Breast epithelium (tissue), 3 donors: ENCODE measurements at regions not wholly inside any gene's neighbourhood (a gene's known extent, or its start where the extent isn't known, plus 50 kb on each side); places are given as distances from the start of the nearest gene placed in this dataset.

Source experiments
- POLR2A ChIP-seq: fragments of 450-650 bp; IDR thresholded peaks from one replicate; pipeline ENCODE4 v1.6.1; 2016; ENCODE audit warnings: antibody characterized with exemption, mild to moderate bottlenecking, moderate library complexity
- TF ChIP-seq, protein P1 (sequence below), 3 donors: fragments of 450-650 bp; IDR thresholded peaks; one replicate each; pipeline ENCODE4 v1.5.1; 2016 to 2017; ENCODE audit warnings: antibody characterized with exemption in 3 of 3, mild to moderate bottlenecking in 3 of 3, moderate library complexity in 3 of 3

DNA sequence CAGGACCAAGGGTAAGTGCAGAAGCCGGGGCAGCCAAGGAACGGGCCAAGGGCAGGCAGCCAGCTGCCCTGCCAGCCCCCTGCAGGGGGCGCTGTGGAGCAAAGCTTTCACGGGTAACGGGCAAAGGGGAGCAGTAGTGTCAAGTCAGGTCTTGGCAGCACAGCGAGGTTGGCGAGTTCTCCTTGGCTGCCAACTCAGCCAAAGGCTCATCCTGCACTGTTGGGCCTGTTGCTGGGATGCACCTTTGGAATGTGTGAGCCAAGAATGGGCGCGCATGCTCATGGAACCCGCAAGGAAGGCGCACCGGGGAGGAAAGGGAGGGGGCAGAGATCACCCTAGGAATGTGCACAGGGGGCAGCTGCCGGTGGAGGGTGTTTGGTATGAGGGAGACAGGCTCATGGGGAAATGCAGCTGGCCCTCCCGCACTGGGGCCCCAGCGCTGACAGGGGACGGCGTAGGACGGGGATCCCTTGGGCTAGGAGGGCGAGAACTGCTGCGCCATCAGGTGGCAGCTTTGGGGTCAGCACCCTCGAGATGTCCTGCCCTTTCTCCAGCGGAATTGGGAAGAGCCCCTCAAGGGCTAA, 138.0 kb downstream of the ASCL4 start:
- TF ChIP-seq, protein P1, sequence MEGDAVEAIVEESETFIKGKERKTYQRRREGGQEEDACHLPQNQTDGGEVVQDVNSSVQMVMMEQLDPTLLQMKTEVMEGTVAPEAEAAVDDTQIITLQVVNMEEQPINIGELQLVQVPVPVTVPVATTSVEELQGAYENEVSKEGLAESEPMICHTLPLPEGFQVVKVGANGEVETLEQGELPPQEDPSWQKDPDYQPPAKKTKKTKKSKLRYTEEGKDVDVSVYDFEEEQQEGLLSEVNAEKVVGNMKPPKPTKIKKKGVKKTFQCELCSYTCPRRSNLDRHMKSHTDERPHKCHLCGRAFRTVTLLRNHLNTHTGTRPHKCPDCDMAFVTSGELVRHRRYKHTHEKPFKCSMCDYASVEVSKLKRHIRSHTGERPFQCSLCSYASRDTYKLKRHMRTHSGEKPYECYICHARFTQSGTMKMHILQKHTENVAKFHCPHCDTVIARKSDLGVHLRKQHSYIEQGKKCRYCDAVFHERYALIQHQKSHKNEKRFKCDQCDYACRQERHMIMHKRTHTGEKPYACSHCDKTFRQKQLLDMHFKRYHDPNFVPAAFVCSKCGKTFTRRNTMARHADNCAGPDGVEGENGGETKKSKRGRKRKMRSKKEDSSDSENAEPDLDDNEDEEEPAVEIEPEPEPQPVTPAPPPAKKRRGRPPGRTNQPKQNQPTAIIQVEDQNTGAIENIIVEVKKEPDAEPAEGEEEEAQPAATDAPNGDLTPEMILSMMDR (IDR thresholded peaks at IDR 0.05) = peak in 2 of 3 donors; percentile 8 to 52
- TF ChIP-seq POLR2A = no peak
